H9 (cell line): ENCODE measurements at regions not wholly inside any gene's neighbourhood (a gene's known extent, or its start where the extent isn't known, plus 50 kb on each side); places are given as distances from the start of the nearest gene placed in this dataset.
"Not testable (repeated sequence)": the region's sequence is repeated elsewhere in the genome, so short reads cannot be mapped to it uniquely, and the experiment has no call there.

Experiments
- DNase-seq: peaks from one replicate; pipeline ENCODE4 v3.0.0-alpha.2; 2017
- H2AFZ ChIP-seq: one replicate; pipeline ENCODE4 v1.6.1; 2013; ENCODE audit warnings: mild to moderate bottlenecking, low read length, control low read depth, moderate library complexity
- H2AK5ac ChIP-seq: 2 replicates; pipeline ENCODE4 v1.6.1; 2013; ENCODE audit warnings: low read length, control low read depth, mixed read lengths; ENCODE audit not compliant: insufficient read length
- H2BK120ac ChIP-seq: one replicate; pipeline ENCODE4 v1.6.1; 2013; ENCODE audit warnings: low read depth, mild to moderate bottlenecking, low read length, control low read depth, inconsistent platforms; ENCODE audit not compliant: poor library complexity, severe bottlenecking
- H2BK12ac ChIP-seq: 2 replicates; pipeline ENCODE4 v1.6.1; 2013; ENCODE audit warnings: low read length, control low read depth, mixed read lengths, low read depth; ENCODE audit not compliant: insufficient read length
- H2BK15ac ChIP-seq: 2 replicates; pipeline ENCODE4 v1.6.1; 2013; ENCODE audit warnings: low read depth, low read length, control low read depth
- H2BK20ac ChIP-seq: one replicate; pipeline ENCODE4 v1.6.1; 2013; ENCODE audit warnings: low read depth, mild to moderate bottlenecking, low read length, control low read depth, inconsistent platforms; ENCODE audit not compliant: poor library complexity, severe bottlenecking
- H2BK5ac ChIP-seq: 2 replicates; pipeline ENCODE4 v1.6.1; 2013; ENCODE audit warnings: low read length, control low read depth, mixed read lengths; ENCODE audit not compliant: insufficient read length
- H3K14ac ChIP-seq: 2 replicates; pipeline ENCODE4 v1.6.1; 2013; ENCODE audit warnings: low read length, control low read depth; ENCODE audit not compliant: insufficient read depth
- H3K18ac ChIP-seq: 2 replicates; pipeline ENCODE4 v1.6.1; 2013; ENCODE audit warnings: low read depth, mild to moderate bottlenecking, mixed read lengths, low read length, control low read depth; ENCODE audit not compliant: insufficient read length
- H3K23ac ChIP-seq: 2 replicates; pipeline ENCODE4 v1.6.1; 2013; ENCODE audit warnings: low read length, control low read depth, mixed read lengths, low read depth; ENCODE audit not compliant: insufficient read length
- H3K23me2 ChIP-seq: 2 replicates; pipeline ENCODE4 v1.6.1; 2013; ENCODE audit warnings: low read depth, mild to moderate bottlenecking, mixed read lengths, low read length, control low read depth; ENCODE audit not compliant: insufficient read length, poor library complexity, severe bottlenecking
- H3K27ac ChIP-seq: 2 replicates; pipeline ENCODE4 v1.5.1; 2013; ENCODE audit warnings: low read length, control low read depth, mixed read lengths, low read depth; ENCODE audit not compliant: insufficient read length
- H3K27me3 ChIP-seq: 2 replicates; pipeline ENCODE4 v1.6.1; 2013; ENCODE audit warnings: low read length, control low read depth, inconsistent platforms; ENCODE audit not compliant: insufficient read depth
- H3K4ac ChIP-seq: 2 replicates; pipeline ENCODE4 v1.6.1; 2013; ENCODE audit warnings: low read depth, mild to moderate bottlenecking, control low read depth, inconsistent platforms, low read length, moderate library complexity
- H3K4me1 ChIP-seq: 2 replicates; pipeline ENCODE4 v1.6.1; 2013; ENCODE audit warnings: low read length, control low read depth, inconsistent platforms; ENCODE audit not compliant: insufficient read depth
- H3K4me2 ChIP-seq: 2 replicates; pipeline ENCODE4 v1.6.1; 2013; ENCODE audit warnings: low read length, control low read depth, mixed read lengths; ENCODE audit not compliant: insufficient read length, insufficient read depth
- H3K56ac ChIP-seq: 2 replicates; pipeline ENCODE4 v1.6.1; 2013; ENCODE audit warnings: low read depth, mild to moderate bottlenecking, mixed read lengths, low read length, control low read depth; ENCODE audit not compliant: insufficient read length
- H3K79me1 ChIP-seq: 2 replicates; pipeline ENCODE4 v1.6.1; 2013; ENCODE audit warnings: low read depth, mild to moderate bottlenecking, moderate library complexity, low read length, control low read depth, inconsistent platforms; ENCODE audit not compliant: insufficient read depth, poor library complexity, severe bottlenecking
- H3K79me2 ChIP-seq: 2 replicates; pipeline ENCODE4 v1.6.1; 2013; ENCODE audit warnings: low read length, control low read depth, inconsistent platforms; ENCODE audit not compliant: insufficient read depth
- H3K9ac ChIP-seq: 2 replicates; pipeline ENCODE4 v1.6.1; 2013; ENCODE audit warnings: low read length, control low read depth, mixed read lengths; ENCODE audit not compliant: insufficient read length; ENCODE audit errors: extremely low read depth
- H3K9me3 ChIP-seq: one replicate; pipeline ENCODE4 v1.6.1; 2013; ENCODE audit warnings: low read depth, low read length, inconsistent platforms; ENCODE audit not compliant: control insufficient read depth
- H3T11ph ChIP-seq: one replicate; pipeline ENCODE4 v1.6.1; 2013; ENCODE audit warnings: mild to moderate bottlenecking, low read length, control low read depth, inconsistent platforms
- H4K20me1 ChIP-seq: one replicate; pipeline ENCODE4 v1.6.1; 2013; ENCODE audit not compliant: control insufficient read depth, insufficient read length, insufficient read depth
- H4K5ac ChIP-seq: 2 replicates; pipeline ENCODE4 v1.6.1; 2013; ENCODE audit warnings: low read depth, mild to moderate bottlenecking, mixed read lengths, low read length, control low read depth; ENCODE audit not compliant: insufficient read length
- H4K8ac ChIP-seq: replicated peaks from 2 replicates; pipeline ENCODE4 v1.6.1; 2013; ENCODE audit warnings: low read length, control low read depth, mixed read lengths, low read depth; ENCODE audit not compliant: insufficient read length
- H4K91ac ChIP-seq: 2 replicates; pipeline ENCODE4 v1.6.1; 2013; ENCODE audit warnings: low read depth, mild to moderate bottlenecking, moderate library complexity, mixed read lengths, low read length, control low read depth; ENCODE audit not compliant: insufficient read length
- H3K27ac Mint-ChIP-seq, 3 experiments: 2 replicates in 2 of 3; 3 replicates in 1 of 3; pipeline ENCODE4 v1.8.0; 2020 to 2021; ENCODE audit warnings: mixed read lengths in 3 of 3, mild to moderate bottlenecking in 1 of 3, moderate library complexity in 1 of 3
- H3K27me3 Mint-ChIP-seq: 2 replicates; pipeline ENCODE4 v1.8.0; 2021; ENCODE audit warnings: low read depth, mild to moderate bottlenecking, moderate library complexity, mixed read lengths
- H3K36me3 Mint-ChIP-seq, 3 experiments: 2 replicates in 2 of 3; 3 replicates in 1 of 3; pipeline ENCODE4 v1.8.0; 2020 to 2021; ENCODE audit warnings: low read depth in 3 of 3, mixed read lengths in 3 of 3; ENCODE audit not compliant: insufficient read depth in 1 of 3
- H3K4me1 Mint-ChIP-seq, 2 experiments: 2 replicates each; pipeline ENCODE4 v1.8.0; 2020; ENCODE audit warnings: mixed read lengths in 2 of 2
- H3K4me3 Mint-ChIP-seq, 2 experiments: 2 replicates in 1 of 2; 3 replicates in 1 of 2; pipeline ENCODE4 v1.8.0; 2020 to 2021; ENCODE audit warnings: mild to moderate bottlenecking in 2 of 2, mixed read lengths in 2 of 2, moderate library complexity in 1 of 2
- H3K9me3 Mint-ChIP-seq, 2 experiments: 2 replicates in 1 of 2; 3 replicates in 1 of 2; pipeline ENCODE4 v1.8.0; 2020; ENCODE audit warnings: mild to moderate bottlenecking in 2 of 2, mixed read lengths in 2 of 2, moderate library complexity in 1 of 2
- WGBS: extraction: QIAGEN DNeasy Blood & Tissue Kit; methylation state at CpG from one replicate; pipeline ENCODE4 v1.1.7; 2013; ENCODE audit warnings: missing lambda C conversion rate, low lambda C conversion rate, mixed read lengths; ENCODE audit not compliant: insufficient read length; ENCODE audit errors: extremely low coverage; 5-methylcytosine and 5-hydroxymethylcytosine counted together

GRCh38 chr9:42283179-42283543 is 99.7 kb downstream of the SPATA31A6 start:
- not testable (repeated sequence) for H3K36me3 Mint-ChIP-seq, H3K4me3 Mint-ChIP-seq, H3K9me3 Mint-ChIP-seq, H2AFZ ChIP-seq, H3K79me1 ChIP-seq, H2AK5ac ChIP-seq, DNase-seq, H3K27ac ChIP-seq, H3K9me3 ChIP-seq, H3K4me2 ChIP-seq, H3K18ac ChIP-seq, H3K23ac ChIP-seq, H4K91ac ChIP-seq, H4K8ac ChIP-seq, H4K5ac ChIP-seq, H2BK5ac ChIP-seq, H3K23me2 ChIP-seq, H3K27ac Mint-ChIP-seq, H4K20me1 ChIP-seq, H3K27me3 Mint-ChIP-seq, H3K9ac ChIP-seq, H3K4ac ChIP-seq, H2BK15ac ChIP-seq, H3K27me3 ChIP-seq, H2BK20ac ChIP-seq, H3K56ac ChIP-seq, H2BK120ac ChIP-seq, H2BK12ac ChIP-seq, H3T11ph ChIP-seq, H3K14ac ChIP-seq, H3K79me2 ChIP-seq, H3K4me1 ChIP-seq
- no CpG with 5 or more reads among the region's 2 CpGs for WGBS
- H3K4me1 Mint-ChIP-seq: peaks cover 14 to 21% of the 10 kb centered on the region in 2 experiments

- H3K18ac ChIP-seq, H2BK5ac ChIP-seq, H3K9ac ChIP-seq, DNase-seq, H2AK5ac ChIP-seq, H3K4ac ChIP-seq, H3K27me3 ChIP-seq, H3K4me3 Mint-ChIP-seq, H3K27me3 Mint-ChIP-seq, H3K56ac ChIP-seq, H3K79me1 ChIP-seq, H3K9me3 Mint-ChIP-seq, H2BK15ac ChIP-seq, H2AFZ ChIP-seq, H4K8ac ChIP-seq, H3K4me1 ChIP-seq, H2BK120ac ChIP-seq, H3K79me2 ChIP-seq, H3K14ac ChIP-seq, H4K91ac ChIP-seq, H3K23me2 ChIP-seq, H4K5ac ChIP-seq, H3K4me2 ChIP-seq, H3K27ac ChIP-seq, H2BK20ac ChIP-seq, H3T11ph ChIP-seq, H3K36me3 Mint-ChIP-seq, H2BK12ac ChIP-seq, H3K23ac ChIP-seq, H3K9me3 ChIP-seq, H4K20me1 ChIP-seq: not testable (repeated sequence)
- whole genome bisulfite sequencing: no CpG with 5 or more reads among the region's 7 CpGs
- Mint-ChIP-seq H3K4me1 (peaks cover 18 to 23% of the 10 kb centered on the region in 2 experiments), H3K27ac (peak overlapping the region in 1 of 3 experiments; percentile 5; a peak in 2 of 7 replicates)
These were observed 102.8 kb downstream of the SPATA31A6 start for GRCh38 chr9:42286145-42286845.
